SK-N-MC (cell line): ENCODE measurements at regions not wholly inside any gene's neighbourhood (a gene's known extent, or its start where the extent isn't known, plus 50 kb on each side); places are given as distances from the start of the nearest gene placed in this dataset.

Source experiments
- DNase-seq: peaks from one replicate; pipeline ENCODE4 v3.0.0-alpha.2; 2011; ENCODE audit warnings: low read depth, low spot score
- H3K27ac ChIP-seq: fragments of 200-600 bp; sonication (generic); 2 replicates; pipeline ENCODE4 v1.5.1; 2016; ENCODE audit warnings: mixed run types
- H3K36me3 ChIP-seq: fragments of 200-600 bp; sonication (generic); 2 replicates; pipeline ENCODE4 v1.6.1; 2017; ENCODE audit warnings: antibody characterized with exemption, low read length, mixed read lengths; ENCODE audit not compliant: insufficient read depth
- H3K4me3 ChIP-seq: fragments of 200-600 bp; sonication (generic); 2 replicates; pipeline ENCODE4 v1.5.1; 2016
- H3K9ac ChIP-seq: fragments of 200-600 bp; sonication (generic); 2 replicates; pipeline ENCODE4 v1.8.0; 2017; ENCODE audit warnings: mixed run types, mixed read lengths; ENCODE audit not compliant: insufficient read length
- H3K9me3 ChIP-seq: fragments of 200-600 bp; sonication (generic); 2 replicates; pipeline ENCODE4 v1.6.1; 2017; ENCODE audit warnings: low read depth, mild to moderate bottlenecking, antibody characterized with exemption, low read length, moderate library complexity, mixed read lengths
- EZH2 ChIP-seq: fragments of 200-600 bp; sonication (generic); IDR thresholded peaks from one replicate; pipeline ENCODE4 v1.6.1; 2017; ENCODE audit warnings: antibody characterized with exemption
- FOXP2 ChIP-seq: optimal IDR thresholded peaks from 2 replicates; pipeline ENCODE3; 2011; ENCODE audit warnings: mild to moderate bottlenecking, moderate library complexity; ENCODE audit not compliant: insufficient read depth; ENCODE audit errors: extremely low read length, control extremely low read depth
- POLR2AphosphoS5 ChIP-seq: IDR thresholded peaks from 2 replicates; pipeline ENCODE4 v1.6.1; 2012; ENCODE audit warnings: mild to moderate bottlenecking, low read depth, low read length, borderline replicate concordance

GRCh38 chr18:7417727-7418126 is 149.4 kb upstream of the PTPRM start:
- Histone ChIP-seq H3K9ac (no peak overlapping the region), H3K4me3 (no peak overlapping the region), H3K9me3 (no peaks in the 10 kb centered on the region), H3K27ac (no peak overlapping the region), H3K36me3 (no peaks in the 10 kb centered on the region)
- DNase-seq = no peak
- TF ChIP-seq POLR2AphosphoS5 (no peak), FOXP2 (no peak), EZH2 (no peak)

- Histone ChIP-seq H3K9ac (no peak overlapping the region), H3K36me3 (no peaks in the 10 kb centered on the region), H3K9me3 (no peaks in the 10 kb centered on the region), H3K27ac (no peak overlapping the region), H3K4me3 (no peak overlapping the region)
- TF ChIP-seq POLR2AphosphoS5 (no peak), FOXP2 (no peak), EZH2 (no peak)
- DNase-seq = no peak
These were observed 137.3 kb upstream of the PTPRM start for GRCh38 chr18:7429831-7430230.

GRCh38 chr18:7436166-7436565 is 130.9 kb upstream of the PTPRM start:
- Histone ChIP-seq H3K4me3 (no peak overlapping the region), H3K36me3 (no peaks in the 10 kb centered on the region), H3K9ac (no peak overlapping the region), H3K27ac (no peak overlapping the region), H3K9me3 (no peaks in the 10 kb centered on the region)
- DNase-seq = no peak
- TF ChIP-seq FOXP2 (no peak), EZH2 (no peak), POLR2AphosphoS5 (no peak)

- H3K9ac ChIP-seq = no peak overlapping the region
- H3K27ac ChIP-seq = no peak overlapping the region
- TF ChIP-seq FOXP2 (no peak), POLR2AphosphoS5 (no peak), EZH2 (no peak)
- no peak for DNase-seq
- H3K4me3 ChIP-seq = no peak overlapping the region
- no peaks in the 10 kb centered on the region for H3K9me3 ChIP-seq
- H3K36me3 ChIP-seq = no peaks in the 10 kb centered on the region
These were observed 129.2 kb upstream of the PTPRM start for GRCh38 chr18:7437870-7438269.

GRCh38 chr18:7438646-7439045 is 128.5 kb upstream of the PTPRM start:
- no peak for DNase-seq
- no peak overlapping the region for H3K9ac ChIP-seq
- TF ChIP-seq EZH2 = no peak
- TF ChIP-seq POLR2AphosphoS5 = no peak
- TF ChIP-seq FOXP2 = no peak

GRCh38 chr18:7447318-7448028 is 119.6 kb upstream of the PTPRM start:
- TF ChIP-seq FOXP2 (no peak), EZH2 (no peak), POLR2AphosphoS5 (no peak)
- no peak overlapping the region for H3K27ac ChIP-seq
- no peaks in the 10 kb centered on the region for H3K36me3 ChIP-seq
- DNase-seq = no peak
- H3K4me3 ChIP-seq = no peak overlapping the region
- H3K9me3 ChIP-seq = no peaks in the 10 kb centered on the region
- no peak overlapping the region for H3K9ac ChIP-seq

More at GRCh38 chr18:7438646-7439045, 128.5 kb upstream of the PTPRM start:
- no peak overlapping the region for H3K27ac ChIP-seq
- H3K9me3 ChIP-seq = no peaks in the 10 kb centered on the region
- H3K4me3 ChIP-seq = no peak overlapping the region
- H3K36me3 ChIP-seq = no peaks in the 10 kb centered on the region

- Histone ChIP-seq H3K36me3 (no peaks in the 10 kb centered on the region), H3K4me3 (no peak overlapping the region), H3K9me3 (no peaks in the 10 kb centered on the region)
These were observed 114.8 kb upstream of the PTPRM start for GRCh38 chr18:7452331-7452730.

GRCh38 chr18:7454429-7454828 is 112.7 kb upstream of the PTPRM start:
- no peak for DNase-seq
- no peaks in the 10 kb centered on the region for H3K9me3 ChIP-seq
- TF ChIP-seq POLR2AphosphoS5 (no peak), FOXP2 (no peak), EZH2 (no peak)

More at GRCh38 chr18:7452331-7452730, 114.8 kb upstream of the PTPRM start:
- no peak overlapping the region for H3K9ac ChIP-seq
- no peak for DNase-seq
- H3K27ac ChIP-seq = no peak overlapping the region
- TF ChIP-seq POLR2AphosphoS5 (no peak), FOXP2 (no peak), EZH2 (no peak)

GRCh38 chr18:7456376-7456775 is 110.7 kb upstream of the PTPRM start:
- H3K9ac ChIP-seq = no peak overlapping the region
- no peak overlapping the region for H3K4me3 ChIP-seq
- H3K27ac ChIP-seq = no peak overlapping the region
- H3K36me3 ChIP-seq = no peaks in the 10 kb centered on the region
- H3K9me3 ChIP-seq = no peaks in the 10 kb centered on the region
- no peak for DNase-seq
- TF ChIP-seq EZH2 (no peak), POLR2AphosphoS5 (no peak), FOXP2 (no peak)

More at GRCh38 chr18:7454429-7454828, 112.7 kb upstream of the PTPRM start:
- Histone ChIP-seq H3K36me3 (no peaks in the 10 kb centered on the region), H3K4me3 (no peak overlapping the region), H3K27ac (no peak overlapping the region), H3K9ac (no peak overlapping the region)
